SU-DHL-6 (cell line): ENCODE measurements at regions not wholly inside any gene's neighbourhood (a gene's known extent, or its start where the extent isn't known, plus 50 kb on each side); places are given as distances from the start of the nearest gene placed in this dataset.
A peak's percentile ranks its signal among the peaks of the same experiment; 100 is the strongest.
"Not testable (repeated sequence)": the region's sequence is repeated elsewhere in the genome, so short reads cannot be mapped to it uniquely, and the experiment has no call there.

ENCODE experiments used
- H2AFZ ChIP-seq: fragments of 200-600 bp; sonication (generic); 2 replicates; pipeline ENCODE4 v1.6.1; 2014; ENCODE audit warnings: low read depth, mild to moderate bottlenecking, moderate library complexity, mixed read lengths, antibody characterized with exemption, low read length; ENCODE audit not compliant: severe bottlenecking
- H3F3A ChIP-seq: fragments of 200-600 bp; shearing (Covaris generic); 2 replicates; pipeline ENCODE4 v1.6.0; 2016; ENCODE audit warnings: antibody characterized with exemption, mild to moderate bottlenecking; ENCODE audit not compliant: insufficient read depth
- H3K27ac ChIP-seq: fragments of 200-600 bp; sonication (generic); 2 replicates; pipeline ENCODE4 v1.5.1; 2016; ENCODE audit warnings: low read depth, mild to moderate bottlenecking, low read length, moderate library complexity, mixed read lengths
- H3K27me3 ChIP-seq: fragments of 200-600 bp; sonication (generic), shearing (Covaris generic); 2 replicates; pipeline ENCODE4 v1.6.0; 2014; ENCODE audit warnings: mild to moderate bottlenecking, low read length
- H3K36me3 ChIP-seq: fragments of 200-600 bp; sonication (generic); 2 replicates; pipeline ENCODE4 v1.6.1; 2014; ENCODE audit warnings: mild to moderate bottlenecking, low read length, mixed read lengths
- H3K4me2 ChIP-seq: fragments of 300-600, 200-600 bp; shearing (Covaris generic), sonication (generic); 2 replicates; pipeline ENCODE4 v1.6.0; 2014; ENCODE audit warnings: low read length, low read depth, mild to moderate bottlenecking; ENCODE audit not compliant: poor library complexity, severe bottlenecking
- H3K4me3 ChIP-seq: fragments of 200-600 bp; sonication (generic); 2 replicates; pipeline ENCODE4 v1.5.1; 2014; ENCODE audit warnings: antibody characterized with exemption, low read length, mild to moderate bottlenecking, mixed read lengths; ENCODE audit not compliant: insufficient read depth, poor library complexity, severe bottlenecking
- H3K79me2 ChIP-seq: fragments of 200-600 bp; sonication (generic); 2 replicates; pipeline ENCODE4 v1.6.1; 2014; ENCODE audit warnings: mild to moderate bottlenecking, low read length, moderate library complexity; ENCODE audit not compliant: insufficient read depth
- H3K9ac ChIP-seq: fragments of 200-600 bp; sonication (generic); 2 replicates; pipeline ENCODE4 v1.7.0; 2014; ENCODE audit warnings: mild to moderate bottlenecking, low read length
- H3K9me2 ChIP-seq: fragments of 200-600 bp; sonication (generic); replicated peaks from 2 replicates; pipeline ENCODE4 v1.6.1; 2014; ENCODE audit warnings: low read length; ENCODE audit not compliant: insufficient read depth
- H3K9me3 ChIP-seq: fragments of 200-600 bp; sonication (generic); 2 replicates; pipeline ENCODE4 v1.6.1; 2014; ENCODE audit warnings: low read length, mixed read lengths; ENCODE audit not compliant: insufficient read depth
- H4K20me1 ChIP-seq: fragments of 200-600 bp; sonication (generic); 2 replicates; pipeline ENCODE4 v1.6.1; 2014; ENCODE audit warnings: low read depth, mild to moderate bottlenecking, antibody characterized with exemption, low read length, moderate library complexity, mixed read lengths
- EZH2phosphoT487 ChIP-seq: fragments of 200-600 bp; sonication (generic), shearing (Covaris generic); conservative IDR thresholded peaks from 2 replicates; pipeline ENCODE4 v1.6.1; 2018; ENCODE audit warnings: mild to moderate bottlenecking, antibody characterized with exemption, low read length, moderate library complexity, mixed read lengths
- TF ChIP-seq, protein P1 (sequence below): fragments of 200-600 bp; sonication (generic); IDR thresholded peaks from one replicate; pipeline ENCODE4 v1.5.1; 2017; ENCODE audit warnings: antibody characterized with exemption, mild to moderate bottlenecking, low read length, moderate library complexity; ENCODE audit not compliant: insufficient read depth, poor library complexity, severe bottlenecking

DNA sequence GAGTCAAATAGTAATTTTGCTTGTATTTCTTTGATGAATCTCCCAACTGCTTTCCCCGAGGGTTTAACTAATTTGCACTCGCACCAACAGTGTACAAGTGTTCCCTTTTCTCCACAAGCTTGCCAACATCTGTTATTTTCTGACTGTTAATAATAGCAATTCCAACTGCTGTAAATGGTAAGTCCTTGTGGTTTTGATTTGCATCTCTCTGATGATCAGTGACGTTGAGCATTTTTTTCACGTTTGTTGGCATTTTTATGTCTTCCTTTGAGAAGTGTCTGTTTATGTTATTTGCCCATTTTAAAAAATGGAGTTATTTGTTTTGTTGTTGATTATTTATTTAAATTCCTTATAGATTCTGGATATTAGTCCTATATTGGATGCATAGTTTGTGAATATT lies 399.8 kb upstream of the MAN1A1 start:
- Histone ChIP-seq H3K27ac (no peak overlapping the region), H4K20me1 (no peaks in the 10 kb centered on the region), H3K4me3 (no peak overlapping the region), H3K9me2 (no peaks in the 10 kb centered on the region), H3K27me3 (no peaks in the 10 kb centered on the region), H3K9me3 (no peaks in the 10 kb centered on the region), H3F3A (no peaks in the 10 kb centered on the region), H3K79me2 (no peaks in the 10 kb centered on the region), H3K36me3 (no peaks in the 10 kb centered on the region), H3K4me2 (no peak overlapping the region), H2AFZ (no peak overlapping the region), H3K9ac (no peak overlapping the region)
- no peak for TF ChIP-seq EZH2phosphoT487
- TF ChIP-seq, protein P1, sequence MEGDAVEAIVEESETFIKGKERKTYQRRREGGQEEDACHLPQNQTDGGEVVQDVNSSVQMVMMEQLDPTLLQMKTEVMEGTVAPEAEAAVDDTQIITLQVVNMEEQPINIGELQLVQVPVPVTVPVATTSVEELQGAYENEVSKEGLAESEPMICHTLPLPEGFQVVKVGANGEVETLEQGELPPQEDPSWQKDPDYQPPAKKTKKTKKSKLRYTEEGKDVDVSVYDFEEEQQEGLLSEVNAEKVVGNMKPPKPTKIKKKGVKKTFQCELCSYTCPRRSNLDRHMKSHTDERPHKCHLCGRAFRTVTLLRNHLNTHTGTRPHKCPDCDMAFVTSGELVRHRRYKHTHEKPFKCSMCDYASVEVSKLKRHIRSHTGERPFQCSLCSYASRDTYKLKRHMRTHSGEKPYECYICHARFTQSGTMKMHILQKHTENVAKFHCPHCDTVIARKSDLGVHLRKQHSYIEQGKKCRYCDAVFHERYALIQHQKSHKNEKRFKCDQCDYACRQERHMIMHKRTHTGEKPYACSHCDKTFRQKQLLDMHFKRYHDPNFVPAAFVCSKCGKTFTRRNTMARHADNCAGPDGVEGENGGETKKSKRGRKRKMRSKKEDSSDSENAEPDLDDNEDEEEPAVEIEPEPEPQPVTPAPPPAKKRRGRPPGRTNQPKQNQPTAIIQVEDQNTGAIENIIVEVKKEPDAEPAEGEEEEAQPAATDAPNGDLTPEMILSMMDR, result no peak

DNA sequence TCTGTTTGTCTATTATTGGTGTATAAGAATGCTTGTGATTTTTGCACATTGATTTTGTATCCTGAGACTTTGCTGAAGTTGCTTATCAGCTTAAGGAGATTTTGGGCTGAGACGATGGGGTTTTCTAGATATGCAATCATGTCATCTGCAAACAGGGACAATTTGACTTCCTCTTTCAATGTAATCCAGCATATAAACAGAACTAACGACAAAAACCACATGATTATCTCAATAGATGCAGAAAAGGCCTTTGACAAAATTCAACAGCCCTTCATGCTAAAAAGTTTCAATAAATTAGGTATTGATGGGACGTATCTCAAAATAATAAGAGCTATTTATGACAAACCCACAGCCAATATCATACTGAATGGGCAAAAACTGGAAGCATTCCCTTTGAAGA lies 399.0 kb upstream of the MAN1A1 start:
- not testable (repeated sequence) for H2AFZ ChIP-seq, H3K9me3 ChIP-seq, H3F3A ChIP-seq, H3K27me3 ChIP-seq, H3K9ac ChIP-seq, H4K20me1 ChIP-seq, H3K4me3 ChIP-seq, H3K36me3 ChIP-seq, H3K4me2 ChIP-seq, H3K27ac ChIP-seq, H3K79me2 ChIP-seq, H3K9me2 ChIP-seq

DNA sequence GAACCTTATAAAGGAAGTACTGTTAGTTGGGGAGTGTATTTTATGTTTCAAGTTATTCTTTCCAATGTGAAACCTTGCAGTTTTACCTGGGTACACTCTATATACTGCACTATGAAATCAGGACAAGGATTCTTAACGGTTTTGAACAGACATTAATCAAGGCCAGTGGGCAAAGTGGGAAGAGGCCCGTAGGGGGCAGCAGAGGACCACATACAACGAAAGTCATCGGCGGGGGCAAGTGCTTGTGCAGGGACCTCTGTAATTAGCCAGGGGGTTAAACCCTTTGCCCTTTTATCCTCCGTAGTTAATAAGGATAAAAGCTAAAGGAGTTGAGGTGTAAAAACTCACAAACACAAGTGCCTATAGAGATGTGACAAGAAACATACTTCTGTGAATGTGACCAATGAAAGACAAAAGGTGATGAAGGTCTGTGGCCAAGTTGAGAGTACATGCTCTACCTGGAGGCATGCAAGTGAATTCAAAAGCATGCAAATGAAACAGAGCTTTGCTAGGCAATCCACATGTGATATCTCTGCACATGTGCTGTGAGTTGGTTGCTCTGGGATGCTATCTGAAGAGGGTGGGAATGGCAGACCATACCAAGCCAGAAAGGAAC lies 392.7 kb upstream of the MAN1A1 start:
- H3K4me3 ChIP-seq, result no peak overlapping the region

DNA sequence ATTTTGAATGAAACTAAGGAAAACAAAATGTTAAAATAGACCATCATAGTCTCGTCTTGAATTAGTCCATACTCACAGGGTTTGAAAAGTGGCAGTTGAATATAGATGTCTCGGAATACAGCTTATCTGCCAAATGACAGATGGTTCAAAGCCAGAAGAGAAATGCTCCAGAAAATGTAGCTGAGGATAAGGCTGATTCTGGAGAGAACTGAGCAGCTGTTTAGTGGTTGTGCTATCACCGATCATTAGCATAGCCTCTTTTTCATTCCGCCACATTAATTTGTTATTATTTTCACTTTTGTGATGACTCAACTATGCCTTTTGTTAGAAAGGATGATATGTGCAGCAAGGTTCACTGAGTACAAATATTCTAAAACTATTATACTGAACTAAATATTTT lies 390.2 kb upstream of the MAN1A1 start:
- Histone ChIP-seq H3K27me3 (no peaks in the 10 kb centered on the region), H3K4me3 (no peak overlapping the region), H3K36me3 (no peaks in the 10 kb centered on the region), H3F3A (no peaks in the 10 kb centered on the region), H4K20me1 (no peaks in the 10 kb centered on the region), H3K79me2 (no peaks in the 10 kb centered on the region), H3K9me3 (no peaks in the 10 kb centered on the region), H2AFZ (no peak overlapping the region), H3K9ac (no peak overlapping the region), H3K27ac (no peak overlapping the region), H3K4me2 (no peak overlapping the region), H3K9me2 (no peaks in the 10 kb centered on the region)
- TF ChIP-seq, protein P1, result no peak
- no peak for TF ChIP-seq EZH2phosphoT487

More for the DNA sequence above, 392.7 kb upstream of the MAN1A1 start:
- Histone ChIP-seq H2AFZ (no peak overlapping the region), H3F3A (no peaks in the 10 kb centered on the region), H3K9me3 (no peaks in the 10 kb centered on the region), H3K36me3 (no peaks in the 10 kb centered on the region), H3K27me3 (no peaks in the 10 kb centered on the region), H3K79me2 (no peaks in the 10 kb centered on the region), H3K4me2 (no peak overlapping the region), H3K27ac (no peak overlapping the region), H3K9me2 (no peaks in the 10 kb centered on the region), H3K9ac (no peak overlapping the region), H4K20me1 (no peaks in the 10 kb centered on the region)
- TF ChIP-seq, protein P1, result peak; percentile 78
- no peak for TF ChIP-seq EZH2phosphoT487
